T-helper 2 cell treated with Interferon-gamma antibody and Interleukin-4, amounts not matched to agents 5 μg/mL and 100 μg/mL, for 36 hours (primary cell): ENCODE measurements at regions not wholly inside any gene's neighbourhood (a gene's known extent, or its start where the extent isn't known, plus 50 kb on each side); places are given as distances from the start of the nearest gene placed in this dataset.
"Not testable (repeated sequence)": the region's sequence is repeated elsewhere in the genome, so short reads cannot be mapped to it uniquely, and the experiment has no call there.

Experiments used
- DNase-seq: peaks from one replicate; pipeline ENCODE4 v3.0.0; 2021; ENCODE audit warnings: low spot score
- H3K27ac Mint-ChIP-seq: one replicate; pipeline ENCODE4 v1.8.0; 2021; ENCODE audit warnings: mild to moderate bottlenecking, mixed read lengths
- H3K27me3 Mint-ChIP-seq: one replicate; pipeline ENCODE4 v1.8.0; 2021; ENCODE audit warnings: low read depth, mixed read lengths
- H3K36me3 Mint-ChIP-seq: one replicate; pipeline ENCODE4 v1.8.0; 2021; ENCODE audit warnings: low read depth, mixed read lengths
- H3K4me1 Mint-ChIP-seq: one replicate; pipeline ENCODE4 v1.8.0; 2021; ENCODE audit warnings: low read depth, mixed read lengths
- H3K4me3 Mint-ChIP-seq: one replicate; pipeline ENCODE4 v1.8.0; 2022; ENCODE audit warnings: mild to moderate bottlenecking, moderate library complexity, mixed read lengths
- H3K9me3 Mint-ChIP-seq: one replicate; pipeline ENCODE4 v1.8.0; 2021; ENCODE audit warnings: mixed read lengths

GRCh38 chrX:55326985-55327384, 62.3 kb upstream of the PAGE3 start:
- Mint-ChIP-seq H3K4me3 (no peak overlapping the region), H3K36me3 (no peaks in the 10 kb centered on the region), H3K9me3 (no peaks in the 10 kb centered on the region), H3K27ac (no peak overlapping the region), H3K27me3 (no peaks in the 10 kb centered on the region), H3K4me1 (no peaks in the 10 kb centered on the region)
- no peak for DNase-seq

GRCh38 chrX:55335296-55335695, 70.6 kb upstream of the PAGE3 start:
- Mint-ChIP-seq H3K4me1 (no peaks in the 10 kb centered on the region), H3K4me3 (no peak overlapping the region)

GRCh38 chrX:55336176-55336575, 71.5 kb upstream of the PAGE3 start:
- Mint-ChIP-seq H3K27me3 (no peaks in the 10 kb centered on the region), H3K9me3 (no peaks in the 10 kb centered on the region), H3K36me3 (no peaks in the 10 kb centered on the region), H3K27ac (no peak overlapping the region), H3K4me3 (no peak overlapping the region), H3K4me1 (peaks cover 3% of the 10 kb centered on the region)
- DNase-seq, result no peak

More at GRCh38 chrX:55335296-55335695, 70.6 kb upstream of the PAGE3 start:
- no peak overlapping the region for H3K27ac Mint-ChIP-seq
- no peaks in the 10 kb centered on the region for H3K9me3 Mint-ChIP-seq
- H3K27me3 Mint-ChIP-seq, result no peaks in the 10 kb centered on the region
- no peak for DNase-seq
- no peaks in the 10 kb centered on the region for H3K36me3 Mint-ChIP-seq

GRCh38 chrX:55340896-55341433, 76.2 kb upstream of the PAGE3 start:
- H3K4me1 Mint-ChIP-seq, result peaks cover 12% of the 10 kb centered on the region
- H3K27me3 Mint-ChIP-seq, result no peaks in the 10 kb centered on the region
- H3K27ac Mint-ChIP-seq, result no peak overlapping the region
- no peaks in the 10 kb centered on the region for H3K9me3 Mint-ChIP-seq
- no peak for DNase-seq
- no peak overlapping the region for H3K4me3 Mint-ChIP-seq
- no peaks in the 10 kb centered on the region for H3K36me3 Mint-ChIP-seq

- no peaks in the 10 kb centered on the region for H3K9me3 Mint-ChIP-seq
- no peak overlapping the region for H3K27ac Mint-ChIP-seq
- no peaks in the 10 kb centered on the region for H3K27me3 Mint-ChIP-seq
- no peaks in the 10 kb centered on the region for H3K36me3 Mint-ChIP-seq
- DNase-seq, result peak; percentile 10
- H3K4me1 Mint-ChIP-seq, result peaks cover 12% of the 10 kb centered on the region
- no peak overlapping the region for H3K4me3 Mint-ChIP-seq
These were observed 78.1 kb upstream of the PAGE3 start for GRCh38 chrX:55342533-55343501.

- no peak for DNase-seq
- Mint-ChIP-seq H3K9me3 (peaks cover 8% of the 10 kb centered on the region), H3K27ac (no peak overlapping the region), H3K36me3 (no peaks in the 10 kb centered on the region), H3K27me3 (no peaks in the 10 kb centered on the region), H3K4me1 (no peaks in the 10 kb centered on the region), H3K4me3 (no peak overlapping the region)
These were observed 91.9 kb upstream of the PAGE3 start for GRCh38 chrX:55356609-55357008.

GRCh38 chrX:55357236-55357635, 92.5 kb upstream of the PAGE3 start:
- no peaks in the 10 kb centered on the region for H3K27me3 Mint-ChIP-seq
- H3K27ac Mint-ChIP-seq, result no peak overlapping the region
- DNase-seq, result no peak
- H3K4me1 Mint-ChIP-seq, result no peaks in the 10 kb centered on the region
- peaks cover 8% of the 10 kb centered on the region for H3K9me3 Mint-ChIP-seq
- no peaks in the 10 kb centered on the region for H3K36me3 Mint-ChIP-seq
- H3K4me3 Mint-ChIP-seq, result no peak overlapping the region

- DNase-seq, result no peak
- Mint-ChIP-seq H3K9me3 (no peaks in the 10 kb centered on the region), H3K27ac (no peak overlapping the region), H3K27me3 (no peaks in the 10 kb centered on the region), H3K4me3 (no peak overlapping the region), H3K4me1 (no peaks in the 10 kb centered on the region), H3K36me3 (no peaks in the 10 kb centered on the region)
These were observed 72.5 kb upstream of the MAGEH1 start for GRCh38 chrX:55379396-55379795.

- Mint-ChIP-seq H3K4me3 (no peak overlapping the region), H3K4me1 (no peaks in the 10 kb centered on the region), H3K9me3 (no peaks in the 10 kb centered on the region), H3K27me3 (no peaks in the 10 kb centered on the region), H3K36me3 (no peaks in the 10 kb centered on the region), H3K27ac (no peak overlapping the region)
- DNase-seq, result no peak
These were observed 62.6 kb upstream of the MAGEH1 start for GRCh38 chrX:55389376-55389775.

- not testable (repeated sequence) for H3K27ac Mint-ChIP-seq, H3K36me3 Mint-ChIP-seq, H3K9me3 Mint-ChIP-seq, H3K4me1 Mint-ChIP-seq, H3K4me3 Mint-ChIP-seq, H3K27me3 Mint-ChIP-seq, DNase-seq
These were observed 55.1 kb upstream of the MAGEH1 start for GRCh38 chrX:55396836-55397235.
